AG04450 (cell line): ENCODE measurements at regions not wholly inside any gene's neighbourhood (a gene's known extent, or its start where the extent isn't known, plus 50 kb on each side); places are given as distances from the start of the nearest gene placed in this dataset.
A peak's percentile ranks its signal among the peaks of the same experiment; 100 is the strongest.

Experiments used
- CTCF ChIA-PET: fragments of 300-600, 350-600 bp; formaldehyde crosslinking; extraction: SDS; loops from one replicate; lab custom pipeline; 2022; ENCODE audit warnings: antibody characterized with exemption, inconsistent platforms; lab: Charles Lee
- POLR2A ChIA-PET: fragments of 350-600 bp; formaldehyde crosslinking; extraction: SDS; loops from one replicate; lab custom pipeline; 2021; ENCODE audit warnings: antibody characterized with exemption, inconsistent platforms; lab: Yijun Ruan, JAX
- DNase-seq: peaks from one replicate; pipeline ENCODE4 v3.0.0-alpha.2; 2011; ENCODE audit warnings: low read depth, low spot score
- H3K27ac ChIP-seq: one replicate; pipeline ENCODE4 v1.5.1; 2012; ENCODE audit warnings: low read depth, low read length, control low read depth
- H3K27me3 ChIP-seq: one replicate; pipeline ENCODE4 v1.6.0; 2012; ENCODE audit warnings: low read length; ENCODE audit not compliant: control insufficient read depth, insufficient read depth
- H3K4me3 ChIP-seq: 2 replicates; pipeline ENCODE4 v1.5.1; 2011; ENCODE audit warnings: mild to moderate bottlenecking, low read depth, low read length, control low read depth
- H3K9me3 ChIP-seq: 2 replicates; pipeline ENCODE4 v1.5.1; 2012; ENCODE audit warnings: low read length; ENCODE audit not compliant: control insufficient read depth, insufficient read depth
- TF ChIP-seq, protein P1 (sequence below): IDR thresholded peaks from 2 replicates; pipeline ENCODE4 v1.5.1; 2011; ENCODE audit warnings: low read depth, low read length, control low read depth, inconsistent platforms

DNA sequence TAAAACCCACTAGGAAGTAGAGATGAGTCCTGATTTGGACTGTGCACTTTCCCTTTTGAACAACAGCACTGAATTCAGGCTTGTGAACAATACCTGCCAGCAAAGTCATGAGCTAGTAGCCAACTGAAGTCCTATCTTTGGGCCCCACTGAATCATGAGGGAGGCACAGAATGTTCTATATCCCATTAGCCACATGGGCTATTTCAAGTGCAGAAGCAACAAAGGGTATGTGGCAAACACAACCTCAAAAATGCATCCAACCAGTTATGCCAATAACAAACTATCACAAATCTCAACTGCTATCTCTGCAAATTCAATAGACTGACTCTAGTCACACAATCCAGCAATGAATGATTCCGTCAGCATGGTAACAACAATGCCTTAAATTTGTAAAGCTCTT is 276.0 kb downstream of the MRPL39 start:
- CTCF ChIA-PET: interaction anchor here (1.1 to 2.8 kb wide), 3 partner anchors 10 to 29 kb away, joined by 3 to 11 read pairs (median 3); no protein-coding TSS in a partner anchor

DNA sequence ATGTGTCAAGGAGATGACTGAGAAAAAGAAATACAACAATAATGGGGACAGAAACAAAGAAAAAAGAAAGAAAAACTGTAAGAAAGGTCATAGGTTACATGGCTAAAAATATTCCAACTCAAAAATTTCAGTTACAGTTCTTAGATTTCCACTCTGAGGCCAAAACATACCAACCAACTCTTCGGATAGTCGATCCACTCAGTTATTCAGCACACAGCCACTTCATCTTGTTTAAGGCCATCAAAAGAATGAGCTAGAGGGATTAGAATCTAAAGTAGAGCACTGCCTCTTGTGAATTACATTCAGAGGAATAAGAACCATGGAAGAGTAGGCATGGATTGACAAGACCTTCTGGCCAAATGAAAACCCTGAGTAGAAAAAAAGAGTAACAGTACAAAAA is 277.0 kb downstream of the MRPL39 start:
- POLR2A ChIA-PET: interaction anchor here (2.6 kb wide), 1 partner anchor 40 kb away, joined by 17 read pairs; no protein-coding TSS in a partner anchor

More for the DNA sequence above, 276.0 kb downstream of the MRPL39 start:
- TF ChIP-seq, protein P1, sequence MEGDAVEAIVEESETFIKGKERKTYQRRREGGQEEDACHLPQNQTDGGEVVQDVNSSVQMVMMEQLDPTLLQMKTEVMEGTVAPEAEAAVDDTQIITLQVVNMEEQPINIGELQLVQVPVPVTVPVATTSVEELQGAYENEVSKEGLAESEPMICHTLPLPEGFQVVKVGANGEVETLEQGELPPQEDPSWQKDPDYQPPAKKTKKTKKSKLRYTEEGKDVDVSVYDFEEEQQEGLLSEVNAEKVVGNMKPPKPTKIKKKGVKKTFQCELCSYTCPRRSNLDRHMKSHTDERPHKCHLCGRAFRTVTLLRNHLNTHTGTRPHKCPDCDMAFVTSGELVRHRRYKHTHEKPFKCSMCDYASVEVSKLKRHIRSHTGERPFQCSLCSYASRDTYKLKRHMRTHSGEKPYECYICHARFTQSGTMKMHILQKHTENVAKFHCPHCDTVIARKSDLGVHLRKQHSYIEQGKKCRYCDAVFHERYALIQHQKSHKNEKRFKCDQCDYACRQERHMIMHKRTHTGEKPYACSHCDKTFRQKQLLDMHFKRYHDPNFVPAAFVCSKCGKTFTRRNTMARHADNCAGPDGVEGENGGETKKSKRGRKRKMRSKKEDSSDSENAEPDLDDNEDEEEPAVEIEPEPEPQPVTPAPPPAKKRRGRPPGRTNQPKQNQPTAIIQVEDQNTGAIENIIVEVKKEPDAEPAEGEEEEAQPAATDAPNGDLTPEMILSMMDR: no peak
- no peak overlapping the region for H3K4me3 ChIP-seq
- H3K27ac ChIP-seq: no peak overlapping the region
- no peak for DNase-seq
- POLR2A ChIA-PET: no interaction called here
- H3K9me3 ChIP-seq: no peaks in the 10 kb centered on the region
- H3K27me3 ChIP-seq: no peaks in the 10 kb centered on the region

DNA sequence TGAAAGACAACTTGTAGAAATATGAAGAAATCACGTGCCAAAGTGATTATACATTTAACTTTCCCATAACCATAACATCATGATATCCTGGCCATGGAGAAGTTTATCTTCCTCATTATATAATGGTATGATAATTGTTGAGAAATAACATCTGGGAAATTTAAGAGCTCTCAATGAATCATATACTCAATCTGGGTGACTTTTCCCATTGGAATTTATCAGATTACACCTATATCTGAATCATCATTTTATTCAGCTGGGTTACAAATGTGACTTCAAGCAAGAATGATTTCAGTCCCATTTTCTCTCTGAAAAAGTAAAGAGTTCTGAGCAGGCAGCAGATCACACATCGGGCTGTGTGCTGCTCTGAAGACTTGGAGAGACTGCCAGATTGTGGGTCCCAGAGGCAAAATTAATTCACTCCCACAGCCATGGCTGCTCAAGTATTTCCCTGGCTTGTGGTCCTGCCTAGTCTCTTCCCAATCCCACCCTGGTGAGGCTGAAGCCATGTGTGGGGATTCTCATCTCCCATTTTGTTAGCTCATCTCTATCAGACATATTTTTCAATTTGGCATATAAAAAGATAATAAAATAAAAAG is 278.0 kb downstream of the MRPL39 start:
- TF ChIP-seq, protein P1: no peak
- POLR2A ChIA-PET: interaction anchor here (0.7 to 2.6 kb wide), 2 partner anchors 41 to 183 kb away, joined by 3 to 17 read pairs; no protein-coding TSS in a partner anchor

More for the DNA sequence above, 277.0 kb downstream of the MRPL39 start:
- TF ChIP-seq, protein P1: no peak
- Histone ChIP-seq H3K27ac (no peak overlapping the region), H3K27me3 (no peaks in the 10 kb centered on the region), H3K4me3 (no peak overlapping the region), H3K9me3 (no peaks in the 10 kb centered on the region)
- CTCF ChIA-PET: no interaction called here
- peak; percentile 23 for DNase-seq

DNA sequence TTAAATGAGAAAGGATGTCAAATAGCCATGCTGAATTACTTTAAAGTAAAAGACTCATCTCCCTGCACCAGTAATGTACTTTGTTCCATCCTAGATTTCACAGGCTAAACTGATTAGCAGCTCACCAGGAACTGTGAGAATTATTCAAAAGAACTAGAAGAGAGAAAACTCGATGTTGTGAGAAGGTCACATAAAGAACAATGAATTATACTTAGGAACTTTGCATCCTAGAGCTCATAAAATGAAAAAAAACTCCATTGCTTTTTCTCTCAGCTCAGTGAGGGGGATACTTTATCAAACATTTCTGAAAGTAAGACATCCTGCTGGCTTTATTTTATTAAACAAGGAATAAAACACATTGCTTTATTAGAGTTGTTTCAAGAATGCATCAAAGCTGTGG is 278.5 kb downstream of the MRPL39 start:
- POLR2A ChIA-PET: interaction anchor here (0.7 to 2.6 kb wide), 2 partner anchors 41 to 184 kb away, joined by 3 to 17 read pairs; no protein-coding TSS in a partner anchor
- no peaks in the 10 kb centered on the region for H3K9me3 ChIP-seq
- H3K4me3 ChIP-seq: no peak overlapping the region
- TF ChIP-seq, protein P1: no peak
- H3K27me3 ChIP-seq: no peaks in the 10 kb centered on the region
- CTCF ChIA-PET: interaction anchor here (0.9 to 3.6 kb wide), 5 partner anchors 15 to 57 kb away, joined by 3 to 23 read pairs (median 6); no protein-coding TSS in a partner anchor
- H3K27ac ChIP-seq: no peak overlapping the region
- DNase-seq: no peak

More for the DNA sequence above, 278.0 kb downstream of the MRPL39 start:
- Histone ChIP-seq H3K27ac (peak overlapping the region; percentile 82), H3K4me3 (no peak overlapping the region), H3K9me3 (no peaks in the 10 kb centered on the region), H3K27me3 (no peaks in the 10 kb centered on the region)
- DNase-seq: peak; percentile 59
- CTCF ChIA-PET: interaction anchor here (0.6 to 3.6 kb wide), 7 partner anchors 11 to 57 kb away, joined by 3 to 23 read pairs (median 5); no protein-coding TSS in a partner anchor

DNA sequence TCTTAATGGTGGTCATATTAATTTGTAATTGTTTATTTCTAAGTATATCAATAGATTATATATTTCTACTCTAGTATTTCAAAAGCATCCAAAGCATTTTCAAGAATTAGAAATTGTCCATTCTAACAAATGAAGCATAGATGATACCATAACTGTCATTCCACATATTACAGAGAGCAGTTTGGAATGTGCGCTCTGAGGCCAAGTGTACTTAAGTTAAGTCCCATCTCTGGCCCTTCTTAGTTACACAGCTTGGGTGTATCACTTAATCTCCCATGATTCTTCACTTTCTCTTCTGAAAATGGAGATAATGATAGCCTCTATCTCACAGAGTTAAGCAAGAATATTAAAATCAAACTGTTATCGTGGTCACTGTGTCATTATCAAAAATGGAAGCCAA is 281.1 kb downstream of the MRPL39 start:
- DNase-seq: no peak
- ChIA-PET POLR2A (no interaction called here), CTCF (interaction anchor here (0.7 to 3.6 kb wide), 3 partner anchors 13 to 60 kb away, joined by 3 to 23 read pairs (median 3); no protein-coding TSS in a partner anchor)
- Histone ChIP-seq H3K27ac (no peak overlapping the region), H3K4me3 (no peak overlapping the region), H3K27me3 (no peaks in the 10 kb centered on the region), H3K9me3 (peaks cover 3% of the 10 kb centered on the region; the same call in 1 of the 2 replicates)
- TF ChIP-seq, protein P1: no peak
